ENCODE measurements at regions not wholly inside any gene's neighbourhood (a gene's known extent, or its start where the extent isn't known, plus 50 kb on each side); places are given as distances from the start of the nearest gene placed in this dataset.
"Not testable (repeated sequence)": the region's sequence is repeated elsewhere in the genome, so short reads cannot be mapped to it uniquely, and the experiment has no call there.

- no peak for DNase-seq
Measured at GRCh38 chr20:56730003-56730402, 100.9 kb downstream of the TFAP2C start.

DNA sequence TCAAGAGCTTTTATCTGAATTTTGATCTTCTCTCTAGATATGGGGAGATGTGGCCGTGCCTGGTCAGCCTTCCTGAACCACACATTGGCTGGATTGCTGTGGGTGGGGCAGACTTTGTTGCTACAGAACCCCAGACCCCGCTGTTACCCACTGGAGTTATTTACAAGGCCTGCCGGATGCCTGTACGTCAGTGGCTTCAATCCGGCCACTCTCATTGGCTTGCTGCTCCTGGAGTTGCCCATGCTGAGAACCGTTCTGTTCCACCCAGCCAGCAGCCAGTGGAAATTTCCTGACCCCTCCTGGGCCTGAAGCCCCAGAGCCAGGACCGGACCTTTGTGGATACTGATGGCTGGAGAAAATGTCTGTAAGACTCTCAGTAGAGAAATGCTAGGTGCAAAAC lies 101.9 kb downstream of the TFAP2C start:
- DNase-seq: no peak

DNA sequence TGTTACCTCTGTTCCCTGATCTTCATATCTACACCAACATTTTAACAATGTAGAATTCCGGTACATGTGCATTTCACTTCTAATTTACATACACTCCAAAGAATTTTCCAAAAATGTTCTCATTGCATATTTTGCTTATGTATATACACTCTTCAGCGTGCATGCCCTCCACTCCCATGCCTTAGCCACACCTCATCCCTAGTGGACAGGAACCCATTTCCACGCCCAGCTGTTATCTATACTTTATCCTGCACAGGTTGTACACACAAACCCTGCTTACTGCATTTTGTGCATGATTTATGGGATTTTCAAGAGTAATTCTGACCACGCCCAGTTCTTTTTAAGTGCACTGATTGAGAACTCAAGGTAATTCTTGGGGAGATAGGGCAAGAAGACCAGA lies 102.4 kb downstream of the TFAP2C start:
- DNase-seq: no peak

DNA sequence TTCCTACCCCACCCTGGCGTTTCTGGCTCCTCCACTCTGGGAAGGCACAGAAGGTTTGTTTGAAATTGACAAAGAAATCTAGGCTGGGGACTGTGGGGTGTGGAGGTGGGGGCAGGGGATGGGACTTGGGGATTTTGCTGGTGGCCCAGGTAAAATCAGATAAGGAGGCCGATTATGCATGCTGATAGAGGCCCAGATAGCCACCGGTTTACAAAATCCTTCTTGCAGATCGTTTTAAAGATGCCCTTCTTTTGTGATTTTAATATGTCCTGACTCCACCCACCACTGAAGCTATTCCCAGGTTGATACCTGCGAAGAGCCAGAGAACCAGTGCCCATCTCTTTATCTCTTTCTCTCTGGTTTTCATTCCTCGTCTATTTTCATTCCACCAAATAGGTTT lies 104.9 kb downstream of the TFAP2C start:
- no peak for DNase-seq

DNA sequence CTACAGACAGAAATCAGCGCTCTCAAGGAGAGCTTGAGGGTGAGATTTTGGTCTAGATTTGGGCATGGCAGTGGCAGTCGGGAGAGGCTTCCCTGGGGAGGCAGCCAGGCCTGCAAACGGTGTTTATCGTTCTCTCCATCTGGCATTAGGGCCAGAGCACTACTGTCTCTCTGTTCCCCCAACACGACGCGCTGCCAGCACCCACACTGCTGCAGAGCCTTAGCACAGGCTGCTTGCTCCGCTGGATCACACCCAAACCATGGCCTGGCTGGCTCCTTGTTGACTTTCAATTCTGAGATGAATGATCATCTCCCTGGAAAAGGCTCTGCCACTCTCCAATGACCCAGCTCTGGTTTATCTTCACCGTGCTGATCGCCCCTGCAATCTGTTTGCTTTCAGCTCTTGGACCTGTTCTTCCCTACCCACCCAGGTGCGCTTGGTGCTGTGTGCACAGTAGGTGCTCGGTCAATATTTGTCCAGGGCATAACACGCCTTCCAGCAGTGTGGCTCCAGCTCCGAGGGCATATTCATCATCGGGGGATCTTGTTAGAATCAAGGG lies 106.1 kb downstream of the TFAP2C start:
- no peak for DNase-seq

GRCh38 chr20:56736285-56736857 lies 107.3 kb downstream of the TFAP2C start:
- no peak for DNase-seq

GRCh38 chr20:56744325-56744821 lies 115.3 kb downstream of the TFAP2C start:
- DNase-seq: not testable (repeated sequence)

DNA sequence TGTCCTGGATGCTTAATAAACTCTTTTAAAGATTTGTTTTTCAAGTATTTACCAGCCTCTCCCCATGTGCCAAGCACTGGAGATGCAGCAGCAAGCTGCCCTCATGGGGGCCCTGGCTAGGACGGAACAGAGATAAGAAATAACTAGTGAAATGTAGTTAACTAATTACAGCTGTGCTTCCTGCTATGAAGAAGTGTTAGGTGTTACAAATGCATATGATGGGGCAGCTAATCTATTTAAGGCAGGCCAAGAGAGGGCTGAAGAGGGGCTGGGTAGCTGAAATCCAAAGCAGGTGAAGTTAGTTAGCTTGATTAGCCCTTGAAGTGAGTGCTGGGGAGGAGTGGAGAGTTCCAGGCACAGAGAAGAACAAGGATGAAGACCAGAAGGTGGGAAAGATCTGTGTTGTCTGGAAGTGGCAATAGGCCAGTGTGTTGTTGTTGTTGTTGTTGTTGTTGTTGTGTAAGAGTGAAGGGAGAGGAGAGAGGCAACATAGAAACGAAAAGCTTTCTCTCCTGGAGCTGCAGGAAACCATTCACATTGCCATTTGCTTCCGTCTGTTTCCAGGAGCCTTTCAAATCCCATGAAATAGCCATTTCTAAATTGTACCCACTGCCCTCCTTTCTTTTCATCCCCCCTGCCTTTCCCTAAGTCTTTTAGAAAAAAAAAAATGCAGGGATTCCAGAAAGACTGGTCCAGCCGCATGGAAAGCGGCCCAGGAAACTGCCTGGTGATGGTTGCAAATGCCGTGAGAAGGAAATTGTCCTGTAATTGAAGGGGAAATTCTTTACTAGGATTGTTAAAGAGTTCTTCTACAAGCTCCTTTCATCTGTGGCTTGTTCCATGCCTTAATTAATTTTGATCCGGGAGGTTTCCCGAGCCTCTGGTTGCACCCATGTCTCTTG lies 119.6 kb downstream of the TFAP2C start:
- DNase-seq: no peak

DNA sequence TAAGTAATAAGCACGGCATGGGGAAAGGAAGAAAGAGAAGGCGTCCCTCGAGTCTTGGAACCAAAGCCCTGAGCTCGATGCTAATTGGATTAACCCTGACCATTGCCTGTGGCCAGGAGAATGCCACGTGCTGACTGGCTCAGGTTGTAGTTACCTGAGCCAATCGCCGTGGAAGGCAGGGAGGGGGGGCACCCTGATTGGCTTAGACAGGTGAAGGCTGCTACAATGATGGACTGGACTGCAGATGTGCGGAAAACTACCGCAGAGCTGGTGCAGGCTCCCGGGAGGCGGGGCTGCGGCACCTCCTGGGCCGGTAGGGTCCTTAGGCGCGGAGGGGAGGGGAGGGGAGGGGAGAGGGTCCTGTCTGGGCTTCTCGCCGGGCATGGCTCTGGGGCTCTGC lies 121.3 kb downstream of the TFAP2C start:
- no peak for DNase-seq

GRCh38 chr20:56752274-56752673 lies 123.2 kb downstream of the TFAP2C start:
- DNase-seq: no peak

DNA sequence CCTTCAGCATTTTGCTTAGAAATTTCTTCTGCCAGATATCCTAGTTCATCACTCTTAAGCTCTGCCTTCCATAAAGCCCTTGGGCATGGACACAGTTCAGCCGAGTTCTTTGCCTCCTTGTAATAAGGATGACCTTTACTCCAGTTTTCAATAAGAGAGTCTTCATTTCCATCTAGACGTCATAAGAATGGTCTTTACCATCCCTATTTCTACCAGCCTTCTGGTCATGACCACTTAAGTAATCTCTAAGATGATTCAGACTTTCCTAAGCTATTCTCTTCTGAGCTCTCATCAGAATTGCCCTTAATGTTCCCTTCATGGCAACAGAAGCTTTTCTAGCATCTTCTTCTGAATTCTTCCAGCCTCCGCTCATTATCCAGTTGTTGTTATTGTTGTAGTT lies 126.1 kb downstream of the TFAP2C start:
- DNase-seq: no peak

DNA sequence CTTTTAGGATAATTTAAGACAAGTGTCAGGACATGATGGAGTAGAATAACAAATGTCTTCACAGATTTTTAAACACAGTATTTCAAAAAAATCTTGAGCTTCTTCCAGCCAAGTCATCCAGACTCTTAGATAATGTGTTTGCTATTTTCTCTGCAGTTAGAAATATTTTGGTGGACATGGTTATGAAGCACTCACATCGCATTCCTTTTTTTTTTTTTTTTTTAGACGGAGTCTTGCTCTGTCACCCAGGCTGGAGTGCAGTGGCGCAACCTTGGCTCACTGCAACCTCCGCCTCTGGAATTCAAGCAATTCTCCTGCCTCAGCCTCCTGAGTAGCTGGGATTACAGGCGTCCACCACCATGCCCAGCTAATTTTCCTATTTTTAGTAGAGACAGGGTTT lies 127.6 kb downstream of the TFAP2C start:
- DNase-seq: not testable (repeated sequence)

DNA sequence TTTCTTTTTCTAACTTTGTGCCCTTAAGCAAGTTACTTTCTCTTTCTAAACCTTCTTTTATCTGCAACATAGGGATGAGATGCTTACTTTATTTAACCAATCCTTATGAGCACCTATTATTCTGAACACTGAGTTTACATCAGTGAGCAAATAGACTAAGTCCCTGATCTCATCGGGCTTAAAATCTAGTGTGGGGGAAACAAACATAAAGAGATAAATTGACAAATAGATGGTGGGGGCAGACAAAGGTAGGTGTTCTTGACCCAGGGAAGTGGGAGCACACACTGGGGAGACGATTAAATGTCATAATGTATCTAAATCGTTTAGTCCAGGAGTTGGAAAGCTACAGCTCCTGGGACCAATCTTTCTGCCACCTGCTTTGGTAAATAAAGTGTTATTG lies 129.6 kb downstream of the TFAP2C start:
- no peak for DNase-seq

GRCh38 chr20:56759741-56760278 lies 130.7 kb downstream of the TFAP2C start:
- DNase-seq: no peak

DNA sequence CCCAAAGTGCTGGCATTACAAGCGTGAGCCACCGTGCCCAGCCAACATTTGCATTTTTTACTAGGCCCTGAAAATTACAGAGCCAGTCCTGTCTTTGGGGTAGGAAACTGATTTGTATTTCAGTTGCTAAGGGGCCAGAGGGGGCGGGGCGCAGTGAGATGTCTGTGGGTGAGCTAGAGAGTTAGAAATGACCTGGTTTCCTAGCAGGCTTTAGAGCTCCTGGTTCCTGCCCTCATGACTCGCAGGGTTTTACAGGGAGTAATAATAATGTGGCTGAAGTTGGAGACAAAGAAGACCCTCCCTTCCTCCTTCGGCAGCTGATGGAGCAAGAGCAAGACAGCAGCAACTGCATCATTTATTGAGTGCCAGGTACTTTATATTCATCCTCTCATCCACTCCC lies 131.5 kb downstream of the TFAP2C start:
- DNase-seq: no peak

- no peak for DNase-seq
Measured at GRCh38 chr20:56761393-56761792, 132.3 kb downstream of the TFAP2C start.

DNA sequence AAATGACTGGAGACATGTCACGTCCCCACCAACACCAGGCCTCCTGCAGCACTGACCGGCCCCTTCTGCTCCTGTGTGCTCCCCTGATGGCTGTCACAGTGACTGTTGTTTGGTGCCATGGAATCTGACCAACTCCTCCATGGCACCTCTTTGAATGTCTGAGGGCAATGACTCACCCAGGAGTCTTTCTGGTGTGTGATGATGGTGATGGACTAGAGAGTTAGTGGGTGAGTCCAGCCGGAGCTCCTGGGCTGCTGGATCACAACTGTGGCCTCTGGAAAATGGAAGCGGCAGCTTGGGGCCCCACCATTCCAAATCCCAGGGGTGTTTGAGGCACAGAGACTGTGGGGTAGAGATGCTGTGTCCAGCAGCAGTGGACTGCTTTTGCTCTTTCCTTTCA lies 133.3 kb downstream of the TFAP2C start:
- no peak for DNase-seq

DNA sequence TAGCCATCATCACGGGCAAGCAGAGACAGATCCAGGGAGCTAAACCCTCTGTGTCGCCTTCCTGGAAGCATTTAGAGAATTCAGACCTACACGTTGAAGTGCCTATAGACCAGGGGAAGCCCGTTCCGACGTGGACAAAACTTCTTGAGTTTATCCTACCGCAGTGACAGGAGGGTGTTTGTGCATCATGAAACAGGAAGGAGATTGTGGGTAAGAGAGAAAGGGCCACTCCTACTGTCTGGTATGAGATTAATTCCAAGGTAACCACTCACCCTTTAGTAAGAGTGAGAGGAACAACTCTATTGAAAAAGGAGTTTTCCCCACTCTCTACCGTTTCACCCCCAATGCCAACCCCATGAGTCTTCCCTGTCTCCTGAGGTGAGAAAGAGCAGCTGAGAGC lies 133.7 kb downstream of the TFAP2C start:
- DNase-seq: no peak

GRCh38 chr20:56764671-56765070 lies 135.6 kb downstream of the TFAP2C start:
- no peak for DNase-seq

- DNase-seq: no peak
Measured at GRCh38 chr20:56765172-56766073, 136.3 kb downstream of the TFAP2C start.

DNA sequence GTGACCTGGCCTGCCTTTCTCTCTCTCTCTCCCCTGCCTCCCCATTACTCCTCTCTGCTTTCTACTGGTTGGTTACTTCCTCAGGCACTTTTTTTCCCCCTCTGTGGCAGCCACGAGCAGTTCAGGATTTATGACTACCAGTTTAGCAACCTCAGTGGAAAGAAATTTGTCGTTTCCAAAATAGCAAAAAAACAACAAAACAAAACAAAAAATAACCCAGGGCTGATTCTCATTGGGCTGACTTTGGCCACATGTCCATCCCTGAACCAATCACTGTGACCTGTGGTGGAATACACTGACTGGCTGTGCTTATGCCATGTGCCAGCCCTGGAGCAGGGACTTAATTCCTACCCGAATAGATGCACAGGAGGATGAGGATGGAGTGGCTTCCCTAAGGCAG lies 137.4 kb downstream of the TFAP2C start:
- no peak for DNase-seq

Data from left kidney (tissue), 1 donor.